GM20000 (cell line): ENCODE measurements at regions not wholly inside any gene's neighbourhood (a gene's known extent, or its start where the extent isn't known, plus 50 kb on each side); places are given as distances from the start of the nearest gene placed in this dataset.

Experiments
- DNase-seq: peaks from one replicate; pipeline ENCODE4 v3.0.0; 2012; ENCODE audit warnings: low spot score
- TF ChIP-seq, protein P1 (sequence below): IDR thresholded peaks from 2 replicates; pipeline ENCODE4 v1.5.1; 2012; ENCODE audit warnings: mild to moderate bottlenecking, control low read depth; ENCODE audit errors: extremely low read depth, missing control alignments

DNA sequence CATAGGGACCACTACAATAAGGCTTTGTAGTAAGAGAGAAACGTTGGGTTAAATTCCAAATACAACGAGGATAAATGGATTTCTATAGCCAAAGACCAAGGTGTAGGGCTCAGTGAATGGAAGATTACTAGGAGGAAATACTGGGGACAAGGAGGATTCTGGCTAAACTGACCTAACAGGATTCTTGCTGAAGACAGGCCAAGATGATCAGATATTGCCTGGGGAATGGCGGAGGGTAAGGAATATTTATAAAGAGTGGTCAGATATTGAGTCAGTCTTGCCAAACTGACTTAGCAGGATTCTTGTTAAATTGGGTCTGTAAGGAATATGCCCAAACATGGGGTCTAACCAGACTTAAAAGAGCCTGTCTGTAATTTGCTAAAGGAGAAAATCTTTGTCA lies 463.8 kb downstream of the EDEM1 start:
- TF ChIP-seq, protein P1, sequence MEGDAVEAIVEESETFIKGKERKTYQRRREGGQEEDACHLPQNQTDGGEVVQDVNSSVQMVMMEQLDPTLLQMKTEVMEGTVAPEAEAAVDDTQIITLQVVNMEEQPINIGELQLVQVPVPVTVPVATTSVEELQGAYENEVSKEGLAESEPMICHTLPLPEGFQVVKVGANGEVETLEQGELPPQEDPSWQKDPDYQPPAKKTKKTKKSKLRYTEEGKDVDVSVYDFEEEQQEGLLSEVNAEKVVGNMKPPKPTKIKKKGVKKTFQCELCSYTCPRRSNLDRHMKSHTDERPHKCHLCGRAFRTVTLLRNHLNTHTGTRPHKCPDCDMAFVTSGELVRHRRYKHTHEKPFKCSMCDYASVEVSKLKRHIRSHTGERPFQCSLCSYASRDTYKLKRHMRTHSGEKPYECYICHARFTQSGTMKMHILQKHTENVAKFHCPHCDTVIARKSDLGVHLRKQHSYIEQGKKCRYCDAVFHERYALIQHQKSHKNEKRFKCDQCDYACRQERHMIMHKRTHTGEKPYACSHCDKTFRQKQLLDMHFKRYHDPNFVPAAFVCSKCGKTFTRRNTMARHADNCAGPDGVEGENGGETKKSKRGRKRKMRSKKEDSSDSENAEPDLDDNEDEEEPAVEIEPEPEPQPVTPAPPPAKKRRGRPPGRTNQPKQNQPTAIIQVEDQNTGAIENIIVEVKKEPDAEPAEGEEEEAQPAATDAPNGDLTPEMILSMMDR: no peak
- no peak for DNase-seq

DNA sequence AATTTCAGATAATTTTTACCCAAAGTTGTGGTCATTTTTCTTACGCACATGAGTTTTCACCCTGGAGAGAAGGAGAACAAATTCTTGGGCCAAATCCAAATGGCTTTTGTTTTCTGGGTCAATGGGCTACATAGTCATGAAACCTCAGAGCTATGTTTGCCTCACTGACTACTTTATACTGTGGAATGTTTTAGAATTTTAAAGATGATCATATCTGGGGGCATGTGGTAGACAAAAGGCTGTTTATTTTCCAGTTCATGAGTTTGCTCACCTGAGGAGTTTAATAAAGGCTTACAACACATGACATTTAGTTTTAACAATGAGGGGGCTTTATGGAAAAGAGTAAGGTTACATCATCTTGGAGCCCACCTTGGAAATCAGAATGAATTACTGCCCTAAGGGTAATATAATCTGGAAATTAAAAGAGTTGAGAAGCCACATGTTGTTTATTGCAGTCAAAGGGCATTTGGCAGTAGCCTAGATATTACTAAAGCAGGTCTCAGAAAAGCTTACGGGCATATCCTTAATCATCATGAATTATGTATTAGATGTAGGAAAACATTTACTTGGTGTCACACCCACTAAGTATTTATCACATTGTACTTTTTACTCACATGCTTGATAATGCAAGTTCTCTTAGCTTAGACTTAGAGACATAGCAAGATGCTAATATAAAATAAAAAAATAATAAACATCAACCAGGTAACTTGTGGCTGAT lies 466.1 kb downstream of the EDEM1 start:
- no peak for DNase-seq
- TF ChIP-seq, protein P1: no peak

DNA sequence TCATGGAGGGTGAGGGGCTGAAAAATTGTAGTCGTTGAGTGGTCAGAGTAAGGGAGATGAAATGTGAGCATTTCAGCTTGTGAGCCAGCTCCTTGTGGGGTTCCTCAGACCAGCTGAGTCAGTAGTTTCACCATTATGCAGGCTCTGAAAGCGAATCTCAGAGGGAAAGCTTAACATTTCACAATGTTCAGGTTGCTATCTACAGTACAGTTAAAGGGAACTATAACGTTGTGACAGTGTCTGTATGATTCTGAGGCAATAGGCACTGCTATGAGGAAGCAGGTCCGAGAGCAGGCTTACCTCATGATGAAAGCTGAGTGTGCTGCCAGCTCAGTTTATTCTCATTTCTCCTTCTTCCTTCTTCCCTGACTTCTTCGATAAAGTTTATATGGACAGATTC lies 469.6 kb downstream of the EDEM1 start:
- no peak for DNase-seq
- TF ChIP-seq, protein P1: no peak

DNA sequence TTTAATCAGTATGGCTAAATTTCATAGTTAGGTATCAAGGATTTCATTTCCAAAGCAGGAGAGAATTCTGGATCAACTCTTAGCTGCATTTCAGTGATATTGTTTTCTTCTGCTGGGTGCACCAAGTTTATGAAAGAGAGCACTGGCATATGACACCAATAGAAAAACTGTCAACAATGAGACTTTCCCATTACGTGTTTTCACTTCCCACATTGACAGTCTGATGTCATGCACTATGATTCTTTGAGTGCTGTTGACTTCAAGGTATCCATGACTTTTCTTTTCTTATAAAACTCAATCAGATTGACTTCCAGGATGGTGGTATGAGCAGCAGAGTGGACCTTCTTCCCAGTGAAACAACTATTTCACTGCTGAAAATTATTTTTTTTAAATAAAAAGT lies 476.1 kb downstream of the EDEM1 start:
- DNase-seq: no peak

DNA sequence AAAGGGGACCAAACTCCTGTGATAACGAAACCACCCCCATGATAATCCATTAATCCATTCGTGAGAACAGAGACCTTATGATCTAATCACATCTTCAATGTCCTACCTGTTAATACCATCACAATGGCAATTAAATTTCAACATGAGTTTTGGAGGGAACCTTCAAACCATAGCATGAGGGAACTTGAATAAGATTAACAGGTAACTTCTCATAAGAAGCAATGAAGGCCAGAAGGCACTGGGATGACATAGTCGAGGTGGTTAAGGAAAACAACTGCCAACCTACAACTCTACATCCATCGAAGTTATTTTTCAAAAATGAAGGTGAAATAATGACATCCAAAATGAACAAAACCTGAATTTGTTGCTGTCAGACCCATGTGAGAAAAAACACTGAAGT lies 478.9 kb downstream of the EDEM1 start:
- TF ChIP-seq, protein P1: no peak
- DNase-seq: no peak

More for the DNA sequence above, 476.1 kb downstream of the EDEM1 start:
- TF ChIP-seq, protein P1: no peak

DNA sequence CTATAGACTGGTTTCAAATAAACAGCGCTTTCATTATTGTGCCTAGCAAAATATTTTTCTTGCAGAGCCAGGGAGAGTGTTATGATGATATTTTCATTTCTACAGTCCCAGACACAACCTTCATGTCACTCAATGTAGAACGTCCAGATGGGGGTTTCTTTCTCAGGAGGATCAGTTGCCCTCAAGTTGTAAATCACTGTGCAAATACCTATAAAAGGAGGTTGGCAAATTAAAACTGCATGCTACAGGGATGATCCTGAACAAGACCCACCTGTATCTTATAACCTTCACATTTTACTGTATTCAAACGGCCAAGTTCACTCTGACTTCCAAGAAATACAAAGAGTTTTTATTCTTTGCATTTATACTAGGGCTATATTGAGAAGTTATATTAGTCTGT lies 486.0 kb downstream of the EDEM1 start:
- DNase-seq: no peak
- TF ChIP-seq, protein P1: no peak

DNA sequence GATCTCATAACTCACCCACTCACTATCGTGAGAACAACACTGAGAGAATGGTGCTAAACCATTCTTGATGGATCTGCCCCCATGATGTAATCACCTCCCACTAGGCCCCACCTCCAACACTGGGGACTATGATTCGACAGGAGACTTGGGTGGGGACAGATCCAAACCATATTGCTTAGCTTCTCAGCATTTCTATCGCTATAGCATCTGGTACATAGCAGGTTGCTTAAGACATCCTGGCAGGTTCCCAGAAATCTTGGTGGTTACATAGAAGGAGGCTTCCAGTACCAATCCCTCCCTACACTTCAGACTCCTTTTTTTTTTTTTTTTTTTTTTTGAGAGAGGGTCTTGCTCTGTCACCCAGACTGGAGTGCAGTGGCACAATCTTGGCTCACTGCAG lies 487.8 kb downstream of the EDEM1 start:
- TF ChIP-seq, protein P1: no peak
- no peak for DNase-seq
